Fibroblast of the aortic adventitia (primary cell): ENCODE measurements at regions not wholly inside any gene's neighbourhood (a gene's known extent, or its start where the extent isn't known, plus 50 kb on each side); places are given as distances from the start of the nearest gene placed in this dataset.

ENCODE experiments used
- DNase-seq: peaks from one replicate; pipeline ENCODE4 v3.0.0-alpha.2; 2010; ENCODE audit warnings: low read depth
- H3K4me3 ChIP-seq: 2 replicates; pipeline ENCODE4 v1.5.1; 2011; ENCODE audit warnings: low read depth, mild to moderate bottlenecking, control low read depth, low read length, moderate library complexity
- TF ChIP-seq, protein P1 (sequence below): IDR thresholded peaks from 2 replicates; pipeline ENCODE4 v1.5.1; 2011; ENCODE audit warnings: mild to moderate bottlenecking, low read length, control low read depth, inconsistent platforms; ENCODE audit not compliant: insufficient read depth

DNA sequence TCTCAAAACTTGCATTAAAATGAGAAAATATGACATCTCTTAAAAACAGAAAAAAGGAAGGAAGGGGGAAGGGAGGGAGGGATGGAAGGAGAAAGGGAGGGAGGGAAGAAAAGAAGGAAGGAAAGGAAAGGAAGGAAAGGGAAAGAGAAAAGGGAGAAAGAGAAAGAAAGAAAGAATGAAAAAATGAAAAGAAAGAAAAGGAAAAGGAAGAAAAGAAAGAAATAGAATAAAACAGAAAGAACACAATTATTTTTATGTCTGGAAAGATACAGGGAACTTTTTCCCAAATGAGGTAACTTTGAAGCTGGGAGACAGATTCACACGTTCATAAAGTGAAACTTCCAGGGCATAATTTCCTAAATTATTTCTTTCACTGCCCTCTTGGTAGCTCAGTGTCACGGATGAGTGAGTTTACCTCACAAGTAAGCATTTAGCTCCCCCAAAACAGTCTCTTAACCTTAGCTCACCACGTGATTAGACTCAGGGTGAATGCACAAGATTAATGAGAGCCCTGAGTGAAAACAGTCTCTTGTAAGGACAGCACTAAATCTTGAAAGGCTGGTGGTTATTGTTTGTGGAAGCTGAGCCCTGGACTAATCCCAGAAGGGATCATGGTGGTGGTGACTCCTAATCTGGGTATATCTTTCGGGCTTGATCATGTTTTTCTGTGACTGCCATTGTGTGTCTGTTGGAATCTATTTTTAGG, 74.1 kb upstream of the HDAC9 start:
- TF ChIP-seq, protein P1, sequence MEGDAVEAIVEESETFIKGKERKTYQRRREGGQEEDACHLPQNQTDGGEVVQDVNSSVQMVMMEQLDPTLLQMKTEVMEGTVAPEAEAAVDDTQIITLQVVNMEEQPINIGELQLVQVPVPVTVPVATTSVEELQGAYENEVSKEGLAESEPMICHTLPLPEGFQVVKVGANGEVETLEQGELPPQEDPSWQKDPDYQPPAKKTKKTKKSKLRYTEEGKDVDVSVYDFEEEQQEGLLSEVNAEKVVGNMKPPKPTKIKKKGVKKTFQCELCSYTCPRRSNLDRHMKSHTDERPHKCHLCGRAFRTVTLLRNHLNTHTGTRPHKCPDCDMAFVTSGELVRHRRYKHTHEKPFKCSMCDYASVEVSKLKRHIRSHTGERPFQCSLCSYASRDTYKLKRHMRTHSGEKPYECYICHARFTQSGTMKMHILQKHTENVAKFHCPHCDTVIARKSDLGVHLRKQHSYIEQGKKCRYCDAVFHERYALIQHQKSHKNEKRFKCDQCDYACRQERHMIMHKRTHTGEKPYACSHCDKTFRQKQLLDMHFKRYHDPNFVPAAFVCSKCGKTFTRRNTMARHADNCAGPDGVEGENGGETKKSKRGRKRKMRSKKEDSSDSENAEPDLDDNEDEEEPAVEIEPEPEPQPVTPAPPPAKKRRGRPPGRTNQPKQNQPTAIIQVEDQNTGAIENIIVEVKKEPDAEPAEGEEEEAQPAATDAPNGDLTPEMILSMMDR: no peak
- no peak overlapping the region for H3K4me3 ChIP-seq
- peak; percentile 11 for DNase-seq

DNA sequence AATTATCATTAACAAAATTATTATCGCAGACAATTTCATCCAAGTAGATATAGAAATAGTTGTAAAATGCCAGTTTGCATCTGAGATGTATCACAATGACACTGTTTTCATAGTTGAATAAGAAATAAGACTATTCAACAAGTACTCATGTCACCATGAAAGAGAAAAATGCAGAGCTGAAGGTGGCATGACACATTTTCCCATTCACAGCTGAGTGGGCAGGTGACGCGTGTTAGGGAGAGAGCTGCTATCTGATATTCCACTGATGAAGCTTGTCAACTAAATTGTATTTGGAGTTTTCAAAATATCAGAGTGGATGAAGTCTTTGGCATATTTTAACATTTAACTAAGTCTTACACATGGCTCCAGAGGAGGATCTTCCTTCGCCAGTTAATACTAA, 70.3 kb upstream of the HDAC9 start:
- no peak overlapping the region for H3K4me3 ChIP-seq
- no peak for DNase-seq
- TF ChIP-seq, protein P1: no peak

DNA sequence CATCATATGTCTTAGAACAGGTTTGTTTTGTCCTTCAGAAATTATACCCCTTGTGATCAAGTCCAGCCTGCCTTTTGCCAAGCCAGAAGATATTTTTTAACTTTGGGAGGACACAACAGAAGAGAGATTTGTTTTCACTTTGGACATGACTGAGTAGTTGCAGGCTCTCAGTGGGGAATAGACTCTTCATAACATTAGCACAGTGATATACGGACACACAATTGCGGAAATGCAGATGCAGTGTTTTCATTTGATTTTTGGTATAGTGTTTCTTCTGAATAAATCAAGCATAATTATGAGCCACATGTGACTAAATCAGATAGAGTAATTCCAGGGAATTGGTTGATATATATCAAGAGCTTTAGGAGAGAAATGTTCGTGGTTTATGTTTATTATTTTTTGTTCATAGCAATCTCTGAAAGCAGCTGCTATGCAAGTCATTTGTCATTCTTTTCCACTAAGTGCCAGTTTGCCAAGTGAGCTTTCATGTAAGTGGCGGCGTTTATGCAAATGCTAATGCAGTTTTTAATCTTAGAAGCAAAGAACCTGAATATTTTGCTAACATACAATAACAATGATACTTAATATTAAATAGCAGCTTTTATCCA, 69.6 kb upstream of the HDAC9 start:
- H3K4me3 ChIP-seq: no peak overlapping the region
- TF ChIP-seq, protein P1: no peak
- DNase-seq: no peak

DNA sequence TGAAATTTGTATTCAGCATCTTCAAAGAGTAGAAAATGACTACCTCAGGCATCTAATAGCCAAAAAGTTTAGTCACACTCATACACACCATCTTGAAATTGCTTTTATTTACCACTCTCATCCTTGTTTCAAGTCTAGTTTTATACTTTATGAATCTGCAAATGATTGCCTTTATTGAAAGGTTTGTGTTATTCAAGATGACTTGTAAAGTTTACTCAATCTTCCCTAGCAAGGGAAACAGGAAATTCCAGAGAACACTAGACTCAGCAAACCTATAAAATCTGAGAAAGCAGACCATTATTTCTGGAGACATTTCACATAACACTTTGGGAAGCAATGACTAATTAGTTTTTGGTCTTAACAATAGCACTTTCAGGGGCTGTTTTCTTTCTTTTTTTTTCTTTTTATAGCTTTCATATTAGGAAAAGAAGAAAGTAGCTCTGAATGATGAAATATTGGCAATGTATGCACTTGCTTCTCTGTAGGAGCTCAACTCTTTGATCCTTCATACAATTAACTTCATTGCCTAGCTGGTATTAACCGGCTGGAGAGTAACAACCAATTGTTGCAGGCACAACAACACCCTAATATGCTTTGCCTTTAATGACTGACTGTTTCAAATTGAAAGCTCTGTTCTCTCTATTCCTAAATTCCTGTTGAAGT, 68.9 kb upstream of the HDAC9 start:
- DNase-seq: peak; percentile 42
- no peak overlapping the region for H3K4me3 ChIP-seq
- TF ChIP-seq, protein P1: no peak

DNA sequence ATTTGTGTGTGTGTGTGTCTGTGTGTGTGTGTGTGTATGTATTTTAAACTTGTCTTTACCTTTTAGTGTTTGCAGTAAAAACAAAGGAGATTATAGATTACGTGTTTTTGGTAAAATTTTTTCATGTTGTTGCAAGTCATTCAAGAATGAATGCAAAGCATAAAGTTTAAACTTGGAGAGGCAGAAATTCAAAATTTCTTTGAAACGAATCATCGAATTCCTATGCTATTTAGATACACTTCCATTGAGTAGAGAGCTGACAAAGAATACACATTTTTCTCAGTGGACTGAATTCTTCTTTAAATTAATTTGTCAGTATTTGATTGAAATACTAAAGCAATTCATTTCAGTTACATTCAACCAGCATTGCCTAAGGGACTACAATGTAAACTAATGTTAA, 66.0 kb upstream of the HDAC9 start:
- TF ChIP-seq, protein P1: no peak
- DNase-seq: peak; percentile 70
- H3K4me3 ChIP-seq: no peak overlapping the region

DNA sequence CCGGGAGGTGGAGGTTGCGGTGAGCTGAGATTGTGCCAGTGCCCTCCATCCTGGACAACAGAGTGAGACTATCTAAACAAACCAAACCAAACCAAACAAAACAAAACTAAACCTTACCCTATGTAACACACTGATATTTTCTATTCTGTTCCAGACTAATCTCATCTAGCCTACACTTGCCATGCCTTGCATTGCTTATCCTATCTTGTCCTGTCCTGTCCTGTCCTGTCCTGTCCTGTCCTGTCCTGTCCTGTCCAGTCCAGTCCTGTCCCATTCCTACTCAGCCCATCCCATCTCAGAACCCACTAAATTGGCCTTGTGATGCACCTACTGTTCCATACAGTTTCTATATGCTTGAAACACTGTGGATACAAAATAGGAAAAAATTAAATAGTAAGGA, 64.7 kb upstream of the HDAC9 start:
- TF ChIP-seq, protein P1: no peak
- no peak overlapping the region for H3K4me3 ChIP-seq
- no peak for DNase-seq
